ENCODE measurements at regions not wholly inside any gene's neighbourhood (a gene's known extent, or its start where the extent isn't known, plus 50 kb on each side); places are given as distances from the start of the nearest gene placed in this dataset.

DNA sequence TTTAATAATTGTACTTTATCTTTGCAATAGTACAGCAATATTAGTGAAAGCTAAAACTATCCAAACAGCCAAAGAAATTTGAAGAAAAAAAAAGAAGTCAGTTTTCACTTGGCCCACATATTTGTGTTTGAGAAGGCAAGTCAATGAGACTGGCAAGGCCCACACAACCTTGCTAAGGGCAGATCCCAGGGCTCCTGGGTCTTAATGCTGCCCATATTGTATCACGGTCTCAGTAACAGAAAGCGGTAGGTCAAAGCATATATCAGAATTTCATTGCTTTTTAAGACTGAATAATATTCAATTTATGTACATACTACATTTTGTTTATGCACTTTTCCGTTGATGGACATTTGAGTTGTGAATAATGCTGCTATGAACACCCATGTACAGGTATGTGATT lies 262.0 kb upstream of the TOPAZ1 start:
- in situ Hi-C loops (cut with MboI), result no loop called here
- DNase-seq (ENCODE audit: low read depth, low spot score) (no peak), FAIRE-seq (no peak), ATAC-seq (no peak)
- ChIA-PET SMC1A (ENCODE audit: uncharacterized antibody, unreplicated experiment) (interaction anchor here (0.6 kb wide), 1 partner anchor 12 kb away, joined by 3 read pairs; no protein-coding TSS in a partner anchor), POLR2A (no interaction called here), CTCF (no interaction called here), RAD21 (ENCODE audit: unreplicated experiment) (interaction anchor here (0.7 kb wide), 1 partner anchor 96 kb away, joined by 3 read pairs; no protein-coding TSS in a partner anchor)
- H3K36me3 ChIP-seq (ENCODE audit: control insufficient read depth in 2 of 2, insufficient read depth in 2 of 2, low read length in 1 of 2), result no peaks in the 10 kb centered on the region
- no peak overlapping the region for H3K9ac ChIP-seq (ENCODE audit: control insufficient read depth, insufficient read depth, low read length)
- 56% methylated on average over 3 of the region's 3 CpGs for WGBS (ENCODE audit: insufficient coverage, insufficient replicate concordance, low lambda C conversion rate, missing lambda C conversion rate)
- H3K27me3 ChIP-seq (replicated peaks in 1 of 2; ENCODE audit: control insufficient read depth in 2 of 2, insufficient read depth in 2 of 2, low read length in 1 of 2), result no peaks in the 10 kb centered on the region; a peak in 1 of 4 replicates
- TF ChIP-seq NR2C2 (IDR thresholded peaks at IDR 0.05; ENCODE audit: borderline replicate concordance, control insufficient read depth, insufficient read length, low read depth), result no peak
- TF ChIP-seq, protein P1, sequence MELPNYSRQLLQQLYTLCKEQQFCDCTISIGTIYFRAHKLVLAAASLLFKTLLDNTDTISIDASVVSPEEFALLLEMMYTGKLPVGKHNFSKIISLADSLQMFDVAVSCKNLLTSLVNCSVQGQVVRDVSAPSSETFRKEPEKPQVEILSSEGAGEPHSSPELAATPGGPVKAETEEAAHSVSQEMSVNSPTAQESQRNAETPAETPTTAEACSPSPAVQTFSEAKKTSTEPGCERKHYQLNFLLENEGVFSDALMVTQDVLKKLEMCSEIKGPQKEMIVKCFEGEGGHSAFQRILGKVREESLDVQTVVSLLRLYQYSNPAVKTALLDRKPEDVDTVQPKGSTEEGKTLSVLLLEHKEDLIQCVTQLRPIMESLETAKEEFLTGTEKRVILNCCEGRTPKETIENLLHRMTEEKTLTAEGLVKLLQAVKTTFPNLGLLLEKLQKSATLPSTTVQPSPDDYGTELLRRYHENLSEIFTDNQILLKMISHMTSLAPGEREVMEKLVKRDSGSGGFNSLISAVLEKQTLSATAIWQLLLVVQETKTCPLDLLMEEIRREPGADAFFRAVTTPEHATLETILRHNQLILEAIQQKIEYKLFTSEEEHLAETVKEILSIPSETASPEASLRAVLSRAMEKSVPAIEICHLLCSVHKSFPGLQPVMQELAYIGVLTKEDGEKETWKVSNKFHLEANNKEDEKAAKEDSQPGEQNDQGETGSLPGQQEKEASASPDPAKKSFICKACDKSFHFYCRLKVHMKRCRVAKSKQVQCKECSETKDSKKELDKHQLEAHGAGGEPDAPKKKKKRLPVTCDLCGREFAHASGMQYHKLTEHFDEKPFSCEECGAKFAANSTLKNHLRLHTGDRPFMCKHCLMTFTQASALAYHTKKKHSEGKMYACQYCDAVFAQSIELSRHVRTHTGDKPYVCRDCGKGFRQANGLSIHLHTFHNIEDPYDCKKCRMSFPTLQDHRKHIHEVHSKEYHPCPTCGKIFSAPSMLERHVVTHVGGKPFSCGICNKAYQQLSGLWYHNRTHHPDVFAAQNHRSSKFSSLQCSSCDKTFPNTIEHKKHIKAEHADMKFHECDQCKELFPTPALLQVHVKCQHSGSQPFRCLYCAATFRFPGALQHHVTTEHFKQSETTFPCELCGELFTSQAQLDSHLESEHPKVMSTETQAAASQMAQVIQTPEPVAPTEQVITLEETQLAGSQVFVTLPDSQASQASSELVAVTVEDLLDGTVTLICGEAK (IDR thresholded peaks at IDR 0.05; ENCODE audit: borderline replicate concordance), result no peak
- TF ChIP-seq MTA3 (IDR thresholded peaks at IDR 0.05; ENCODE audit: borderline replicate concordance, low read length), result no peak
- no peak for TF ChIP-seq ELK1 (IDR thresholded peaks at IDR 0.05; ENCODE audit: low read depth, low read length)
- TF ChIP-seq MTA2 (IDR thresholded peaks at IDR 0.05; ENCODE audit: low read depth), result no peak
- no peak for TF ChIP-seq PBX3 (IDR thresholded peaks at IDR 0.05; ENCODE audit: insufficient replicate concordance, low read depth, low read length)
- TF ChIP-seq EP300 (IDR thresholded peaks at IDR 0.05; ENCODE audit: borderline replicate concordance in 1 of 2, control insufficient read depth in 1 of 2, low read depth in 2 of 2, low read length in 2 of 2), result no peak
- TF ChIP-seq, protein P2, sequence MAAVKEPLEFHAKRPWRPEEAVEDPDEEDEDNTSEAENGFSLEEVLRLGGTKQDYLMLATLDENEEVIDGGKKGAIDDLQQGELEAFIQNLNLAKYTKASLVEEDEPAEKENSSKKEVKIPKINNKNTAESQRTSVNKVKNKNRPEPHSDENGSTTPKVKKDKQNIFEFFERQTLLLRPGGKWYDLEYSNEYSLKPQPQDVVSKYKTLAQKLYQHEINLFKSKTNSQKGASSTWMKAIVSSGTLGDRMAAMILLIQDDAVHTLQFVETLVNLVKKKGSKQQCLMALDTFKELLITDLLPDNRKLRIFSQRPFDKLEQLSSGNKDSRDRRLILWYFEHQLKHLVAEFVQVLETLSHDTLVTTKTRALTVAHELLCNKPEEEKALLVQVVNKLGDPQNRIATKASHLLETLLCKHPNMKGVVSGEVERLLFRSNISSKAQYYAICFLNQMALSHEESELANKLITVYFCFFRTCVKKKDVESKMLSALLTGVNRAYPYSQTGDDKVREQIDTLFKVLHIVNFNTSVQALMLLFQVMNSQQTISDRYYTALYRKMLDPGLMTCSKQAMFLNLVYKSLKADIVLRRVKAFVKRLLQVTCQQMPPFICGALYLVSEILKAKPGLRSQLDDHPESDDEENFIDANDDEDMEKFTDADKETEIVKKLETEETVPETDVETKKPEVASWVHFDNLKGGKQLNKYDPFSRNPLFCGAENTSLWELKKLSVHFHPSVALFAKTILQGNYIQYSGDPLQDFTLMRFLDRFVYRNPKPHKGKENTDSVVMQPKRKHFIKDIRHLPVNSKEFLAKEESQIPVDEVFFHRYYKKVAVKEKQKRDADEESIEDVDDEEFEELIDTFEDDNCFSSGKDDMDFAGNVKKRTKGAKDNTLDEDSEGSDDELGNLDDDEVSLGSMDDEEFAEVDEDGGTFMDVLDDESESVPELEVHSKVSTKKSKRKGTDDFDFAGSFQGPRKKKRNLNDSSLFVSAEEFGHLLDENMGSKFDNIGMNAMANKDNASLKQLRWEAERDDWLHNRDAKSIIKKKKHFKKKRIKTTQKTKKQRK (IDR thresholded peaks at IDR 0.05; ENCODE audit: low read depth, low read length), result no peak
- TF ChIP-seq ASH2L (IDR thresholded peaks at IDR 0.05; ENCODE audit: borderline replicate concordance, low read depth), result no peak
- no peak for TF ChIP-seq POU2F2 (IDR thresholded peaks at IDR 0.05; ENCODE audit: borderline replicate concordance, low read depth, low read length)
- no peak for TF ChIP-seq RAD51 (IDR thresholded peaks at IDR 0.05)
- TF ChIP-seq HDGF (IDR thresholded peaks at IDR 0.05), result no peak
- TF ChIP-seq TCF7 (IDR thresholded peaks at IDR 0.05; ENCODE audit: borderline replicate concordance), result no peak
- no peak for TF ChIP-seq SIN3A (IDR thresholded peaks at IDR 0.05; ENCODE audit: low read depth, low read length)
- no peak for TF ChIP-seq CREB1 (IDR thresholded peaks at IDR 0.05; ENCODE audit: low read depth)
- intact Hi-C loops (cut with micrococcal nuclease; ENCODE audit: unreplicated experiment), result no loop called here
- no peaks in the 10 kb centered on the region for H4K20me1 ChIP-seq (ENCODE audit: control insufficient read depth, insufficient read depth)
- no peak overlapping the region for H3K4me2 ChIP-seq (ENCODE audit: control insufficient read depth, insufficient read depth)
- H3K9me3 ChIP-seq (replicated peaks; ENCODE audit: control insufficient read depth, insufficient read depth, low read length), result no peaks in the 10 kb centered on the region; the same call in 2 of the 3 replicates
- BruUV-seq (replicated peaks), result no TSS peak
- H3K27ac ChIP-seq (ENCODE audit: control insufficient read depth, insufficient read depth), result no peak overlapping the region
- no peaks in the 10 kb centered on the region for H3K4me1 ChIP-seq (ENCODE audit: control insufficient read depth, insufficient read depth, low read length)
- no peak overlapping the region for H3K4me3 ChIP-seq
- H3K79me2 ChIP-seq (ENCODE audit: control insufficient read depth, insufficient read depth, low read length), result no peaks in the 10 kb centered on the region
- no peak overlapping the region for H2AFZ ChIP-seq (ENCODE audit: control insufficient read depth, low read depth, low read length)
